ENCODE measurements at regions not wholly inside any gene's neighbourhood (a gene's known extent, or its start where the extent isn't known, plus 50 kb on each side); places are given as distances from the start of the nearest gene placed in this dataset.
"Not testable (repeated sequence)": the region's sequence is repeated elsewhere in the genome, so short reads cannot be mapped to it uniquely, and the experiment has no call there.

DNA sequence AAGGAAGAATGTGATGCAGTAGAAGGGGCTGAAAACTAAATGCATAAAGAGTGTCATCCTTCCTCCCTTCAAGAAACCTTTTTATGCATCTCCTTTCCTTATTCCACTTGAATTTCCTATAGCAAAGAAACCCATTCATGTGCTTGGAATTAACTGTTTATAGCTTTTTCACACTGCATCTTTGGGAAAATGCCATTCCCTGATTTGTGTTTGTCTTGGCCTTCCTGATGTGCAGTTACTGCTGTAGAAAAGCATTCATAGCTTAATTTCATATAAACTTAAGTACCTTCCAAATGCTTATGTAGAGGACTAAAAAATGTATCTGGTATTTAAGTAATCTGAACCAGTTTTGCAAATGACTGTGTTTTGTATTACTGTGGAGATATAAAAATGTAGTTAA, 61.8 kb downstream of the SDR9C7 start:
- no peak for DNase-seq (ENCODE audit: low spot score)
- Histone ChIP-seq H3K4me3 (no peak overlapping the region), H3K27me3 (no peaks in the 10 kb centered on the region), H3K9me3 (no peaks in the 10 kb centered on the region), H3K27ac (no peak overlapping the region), H3K36me3 (no peaks in the 10 kb centered on the region), H3K4me1 (no peaks in the 10 kb centered on the region)
- TF ChIP-seq, protein P1, sequence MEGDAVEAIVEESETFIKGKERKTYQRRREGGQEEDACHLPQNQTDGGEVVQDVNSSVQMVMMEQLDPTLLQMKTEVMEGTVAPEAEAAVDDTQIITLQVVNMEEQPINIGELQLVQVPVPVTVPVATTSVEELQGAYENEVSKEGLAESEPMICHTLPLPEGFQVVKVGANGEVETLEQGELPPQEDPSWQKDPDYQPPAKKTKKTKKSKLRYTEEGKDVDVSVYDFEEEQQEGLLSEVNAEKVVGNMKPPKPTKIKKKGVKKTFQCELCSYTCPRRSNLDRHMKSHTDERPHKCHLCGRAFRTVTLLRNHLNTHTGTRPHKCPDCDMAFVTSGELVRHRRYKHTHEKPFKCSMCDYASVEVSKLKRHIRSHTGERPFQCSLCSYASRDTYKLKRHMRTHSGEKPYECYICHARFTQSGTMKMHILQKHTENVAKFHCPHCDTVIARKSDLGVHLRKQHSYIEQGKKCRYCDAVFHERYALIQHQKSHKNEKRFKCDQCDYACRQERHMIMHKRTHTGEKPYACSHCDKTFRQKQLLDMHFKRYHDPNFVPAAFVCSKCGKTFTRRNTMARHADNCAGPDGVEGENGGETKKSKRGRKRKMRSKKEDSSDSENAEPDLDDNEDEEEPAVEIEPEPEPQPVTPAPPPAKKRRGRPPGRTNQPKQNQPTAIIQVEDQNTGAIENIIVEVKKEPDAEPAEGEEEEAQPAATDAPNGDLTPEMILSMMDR (IDR thresholded peaks at IDR 0.05) = no peak

DNA sequence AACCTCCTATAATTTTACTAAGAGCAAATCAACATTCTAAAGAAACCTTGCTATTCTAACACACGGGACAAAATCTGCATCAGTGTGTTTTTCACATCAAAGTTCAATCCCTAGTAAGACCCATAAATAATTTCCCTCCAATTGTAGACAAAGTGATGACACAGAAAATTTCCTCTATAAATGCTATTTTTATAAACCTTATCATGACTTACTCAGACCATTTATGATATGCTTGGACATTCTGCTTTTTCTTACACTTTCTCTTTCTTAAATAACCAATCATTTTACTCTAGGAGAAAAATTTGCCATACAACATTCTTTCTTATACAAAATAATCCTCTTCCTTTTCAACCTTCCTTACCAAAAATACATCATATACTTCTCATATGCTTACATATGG, 67.0 kb downstream of the SDR9C7 start:
- Histone ChIP-seq H3K36me3 (no peaks in the 10 kb centered on the region), H3K9me3 (peaks cover 15 to 50% of the 10 kb centered on the region in 2 donors), H3K27me3 (no peaks in the 10 kb centered on the region), H3K27ac (no peak overlapping the region), H3K4me3 (no peak overlapping the region), H3K4me1 (no peaks in the 10 kb centered on the region)
- TF ChIP-seq, protein P1 (IDR thresholded peaks at IDR 0.05) = no peak
- no peak for DNase-seq (ENCODE audit: low spot score)

DNA sequence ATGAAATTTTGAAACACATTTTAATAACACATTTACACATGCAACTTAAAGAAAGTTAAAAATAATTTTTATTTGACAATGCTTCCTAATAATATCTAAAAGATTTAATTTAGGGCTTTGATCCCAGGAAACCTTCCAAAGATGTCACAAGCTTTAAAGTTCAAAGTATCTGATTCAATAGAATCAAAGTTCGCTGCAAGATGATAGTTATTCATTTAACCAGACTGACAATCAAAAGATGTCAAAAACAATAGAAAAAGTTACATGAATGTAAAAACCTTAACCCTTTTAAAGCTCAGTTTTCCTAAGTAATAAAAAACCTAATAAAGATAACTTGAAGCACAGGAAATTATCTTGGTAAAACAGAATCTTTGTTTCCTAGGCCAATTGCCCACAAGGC, 67.7 kb downstream of the SDR9C7 start:
- Histone ChIP-seq H3K9me3 (peaks cover 15 to 55% of the 10 kb centered on the region in 2 donors), H3K4me3 (no peak overlapping the region), H3K36me3 (no peaks in the 10 kb centered on the region), H3K27ac (no peak overlapping the region), H3K27me3 (no peaks in the 10 kb centered on the region), H3K4me1 (no peaks in the 10 kb centered on the region)
- DNase-seq (ENCODE audit: low spot score) = no peak
- TF ChIP-seq, protein P1 (IDR thresholded peaks at IDR 0.05) = no peak

DNA sequence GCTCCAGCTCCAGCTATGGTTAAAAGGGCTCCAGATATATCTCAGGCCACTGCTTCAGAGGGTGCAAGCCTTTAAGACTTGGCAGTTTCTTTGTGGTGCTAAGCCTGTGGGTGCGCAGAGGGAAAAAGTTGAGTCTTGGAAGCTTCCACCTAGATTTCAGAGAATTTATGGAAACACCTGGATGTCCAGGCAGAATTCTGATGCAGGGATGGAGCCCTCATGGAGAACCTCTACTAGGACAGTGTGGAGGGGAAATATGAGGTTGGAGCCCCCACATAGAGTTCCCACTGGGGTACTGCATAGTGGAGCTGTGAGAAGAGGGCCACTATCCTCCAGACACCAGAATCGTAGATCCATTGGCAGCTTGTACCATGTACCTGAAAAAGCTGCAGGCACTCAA, 69.9 kb downstream of the SDR9C7 start:
- DNase-seq (ENCODE audit: low spot score) = no peak
- no peaks in the 10 kb centered on the region for H3K36me3 ChIP-seq
- no peaks in the 10 kb centered on the region for H3K4me1 ChIP-seq
- no peak overlapping the region for H3K4me3 ChIP-seq
- peaks cover 15 to 64% of the 10 kb centered on the region in 2 donors for H3K9me3 ChIP-seq
- no peaks in the 10 kb centered on the region for H3K27me3 ChIP-seq
- H3K27ac ChIP-seq = no peak overlapping the region
- TF ChIP-seq, protein P1 (IDR thresholded peaks at IDR 0.05) = no peak

DNA sequence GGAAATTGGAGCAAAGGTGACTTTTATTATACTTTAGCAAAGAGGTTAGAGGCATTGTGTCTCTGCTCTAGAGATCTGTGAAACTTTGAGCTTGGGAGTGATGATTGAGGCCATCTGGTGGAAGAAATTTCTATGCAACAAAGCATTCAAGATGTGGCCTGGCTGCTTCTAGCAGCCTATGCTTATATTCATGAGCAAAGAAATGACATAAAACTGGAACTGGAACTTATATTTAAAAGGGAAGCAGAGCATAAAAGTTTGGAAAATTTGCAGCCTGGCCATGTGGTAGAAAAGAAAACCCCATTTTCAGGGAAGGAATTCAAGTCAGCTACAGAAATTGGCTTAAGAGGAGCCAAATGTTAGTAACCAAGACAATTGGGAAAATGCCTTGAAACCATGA, 70.4 kb downstream of the SDR9C7 start:
- TF ChIP-seq, protein P1 (IDR thresholded peaks at IDR 0.05) = no peak
- Histone ChIP-seq H3K9me3 (peaks cover 15 to 64% of the 10 kb centered on the region in 2 donors), H3K4me1 (no peaks in the 10 kb centered on the region)

DNA sequence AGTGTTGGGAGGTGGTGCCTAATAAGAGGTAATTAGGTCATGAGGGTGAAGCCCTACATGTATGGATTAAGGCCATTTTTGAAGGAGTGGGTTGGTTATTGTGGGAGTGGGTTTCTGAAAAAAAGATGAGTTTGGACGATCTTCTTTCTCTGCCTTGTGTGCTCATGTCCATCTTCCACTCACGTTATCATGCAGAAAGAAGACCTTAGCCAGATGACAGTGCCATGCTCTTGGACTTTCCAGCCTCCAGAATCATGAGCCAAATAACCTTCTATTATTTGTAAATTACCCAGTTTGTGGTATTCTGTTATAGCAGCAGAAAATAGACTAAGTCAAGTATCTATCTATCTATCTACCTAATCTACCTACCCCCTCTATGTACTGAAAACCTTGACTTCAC, 71.9 kb downstream of the SDR9C7 start:
- Histone ChIP-seq H3K4me1 (no peaks in the 10 kb centered on the region), H3K9me3 (peaks cover 15 to 64% of the 10 kb centered on the region in 2 donors), H3K4me3 (no peak overlapping the region), H3K36me3 (no peaks in the 10 kb centered on the region), H3K27ac (no peak overlapping the region), H3K27me3 (no peaks in the 10 kb centered on the region)
- TF ChIP-seq, protein P1 (IDR thresholded peaks at IDR 0.05) = no peak
- DNase-seq (ENCODE audit: low spot score) = no peak

More for the DNA sequence above, 70.4 kb downstream of the SDR9C7 start:
- no peaks in the 10 kb centered on the region for H3K27me3 ChIP-seq
- DNase-seq (ENCODE audit: low spot score) = no peak
- no peaks in the 10 kb centered on the region for H3K36me3 ChIP-seq
- H3K4me3 ChIP-seq = no peak overlapping the region
- H3K27ac ChIP-seq = no peak overlapping the region

DNA sequence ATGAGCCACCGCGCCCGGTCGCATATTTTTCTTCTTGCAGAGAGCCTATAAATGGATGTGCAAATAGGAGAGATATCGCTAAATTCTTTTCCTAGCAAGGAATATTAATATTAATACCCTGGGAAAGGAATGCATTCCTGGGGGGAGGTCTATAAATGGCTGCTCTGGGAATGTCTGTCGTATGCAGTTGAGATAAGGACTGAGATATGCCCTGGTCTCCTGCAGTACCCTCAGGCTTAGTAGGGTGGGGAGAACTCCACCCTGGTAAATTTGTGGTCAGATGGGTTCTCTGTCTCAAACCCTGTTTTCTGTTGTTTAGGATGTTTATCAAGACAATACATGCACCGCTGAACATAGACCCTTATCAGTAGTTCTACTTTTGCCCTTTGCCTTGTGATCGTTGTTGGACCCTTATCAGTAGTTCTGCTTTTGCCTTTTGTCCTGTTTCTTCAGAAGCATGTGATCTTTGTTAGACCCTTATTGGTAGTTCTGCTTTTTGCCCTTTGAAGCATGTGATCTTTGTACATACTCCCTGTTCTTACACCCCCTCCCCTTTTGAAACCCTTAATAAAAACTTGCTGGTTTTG, 80.7 kb downstream of the SDR9C7 start:
- H3K36me3 ChIP-seq; H3K27ac ChIP-seq; H3K27me3 ChIP-seq; H3K4me3 ChIP-seq; H3K4me1 ChIP-seq; DNase-seq (ENCODE audit: low spot score): not testable (repeated sequence)
- H3K9me3 ChIP-seq = peaks cover 0 to 12% of the 10 kb centered on the region in 2 donors
